ENCODE measurements at regions not wholly inside any gene's neighbourhood (a gene's known extent, or its start where the extent isn't known, plus 50 kb on each side); places are given as distances from the start of the nearest gene placed in this dataset.

GRCh38 chr3:27883266-27883665, 161.1 kb upstream of the EOMES start:
- TF ChIP-seq CTCF (IDR thresholded peaks at IDR 0.05; ENCODE audit: extremely low read depth in 1 of 2, insufficient read depth in 1 of 2, low read depth in 1 of 2, low read length in 2 of 2) (no peak), JUN (IDR thresholded peaks at IDR 0.05; ENCODE audit: borderline replicate concordance, insufficient read depth, insufficient read length, low read depth) (no peak), EZH2 (IDR thresholded peaks at IDR 0.05; ENCODE audit: borderline replicate concordance, low read depth, low read length, severe bottlenecking) (no peak), POLR2A (IDR thresholded peaks at IDR 0.05; ENCODE audit: low read depth, low read length) (no peak), POLR2AphosphoS5 (IDR thresholded peaks at IDR 0.05; ENCODE audit: insufficient read depth, low read depth, low read length) (no peak), MYC (IDR thresholded peaks at IDR 0.05; ENCODE audit: low read depth, low read length) (no peak), GATA2 (IDR thresholded peaks at IDR 0.05; ENCODE audit: insufficient read depth, insufficient read length, low read depth, low read length) (no peak)
- TF ChIP-seq, protein P1, sequence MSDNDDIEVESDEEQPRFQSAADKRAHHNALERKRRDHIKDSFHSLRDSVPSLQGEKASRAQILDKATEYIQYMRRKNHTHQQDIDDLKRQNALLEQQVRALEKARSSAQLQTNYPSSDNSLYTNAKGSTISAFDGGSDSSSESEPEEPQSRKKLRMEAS (IDR thresholded peaks at IDR 0.05; ENCODE audit: insufficient read depth, insufficient read length), result no peak
